NT2/D1 (cell line): ENCODE measurements at regions not wholly inside any gene's neighbourhood (a gene's known extent, or its start where the extent isn't known, plus 50 kb on each side); places are given as distances from the start of the nearest gene placed in this dataset.

ENCODE experiments used
- DNase-seq: peaks from one replicate; pipeline ENCODE4 v3.0.0-alpha.2; 2011; ENCODE audit warnings: low read depth, low spot score
- H3K27me3 ChIP-seq: 2 replicates; pipeline ENCODE4 v1.6.0; 2011; ENCODE audit warnings: mild to moderate bottlenecking; ENCODE audit not compliant: insufficient read length, insufficient read depth
- H3K36me3 ChIP-seq: 2 replicates; pipeline ENCODE4 v1.6.1; 2011; ENCODE audit warnings: mild to moderate bottlenecking, low read length, mixed read lengths; ENCODE audit not compliant: insufficient read depth, insufficient read length
- H3K4me1 ChIP-seq: 2 replicates; pipeline ENCODE4 v1.5.1; 2011; ENCODE audit not compliant: insufficient read depth, insufficient read length
- H3K4me3 ChIP-seq: 2 replicates; pipeline ENCODE4 v1.5.1; 2011; ENCODE audit warnings: low read depth; ENCODE audit not compliant: insufficient read length
- H3K9ac ChIP-seq: 2 replicates; pipeline ENCODE4 v1.6.0; 2011; ENCODE audit warnings: low read depth; ENCODE audit not compliant: insufficient read length
- H3K9me3 ChIP-seq: 2 replicates; pipeline ENCODE4 v1.5.1; 2011; ENCODE audit warnings: mild to moderate bottlenecking, low read length; ENCODE audit not compliant: insufficient read depth
- SUZ12 ChIP-seq: IDR thresholded peaks from 2 replicates; pipeline ENCODE4 v1.6.1; 2011; ENCODE audit not compliant: insufficient read length, insufficient read depth; ENCODE audit errors: extremely low read depth
- YY1 ChIP-seq: IDR thresholded peaks from 2 replicates; pipeline ENCODE4 v1.6.1; 2011; ENCODE audit not compliant: insufficient read length, insufficient read depth
- ZNF274 ChIP-seq: IDR thresholded peaks from 2 replicates; pipeline ENCODE4 v1.6.1; 2011; ENCODE audit warnings: mild to moderate bottlenecking, low read depth, low read length

DNA sequence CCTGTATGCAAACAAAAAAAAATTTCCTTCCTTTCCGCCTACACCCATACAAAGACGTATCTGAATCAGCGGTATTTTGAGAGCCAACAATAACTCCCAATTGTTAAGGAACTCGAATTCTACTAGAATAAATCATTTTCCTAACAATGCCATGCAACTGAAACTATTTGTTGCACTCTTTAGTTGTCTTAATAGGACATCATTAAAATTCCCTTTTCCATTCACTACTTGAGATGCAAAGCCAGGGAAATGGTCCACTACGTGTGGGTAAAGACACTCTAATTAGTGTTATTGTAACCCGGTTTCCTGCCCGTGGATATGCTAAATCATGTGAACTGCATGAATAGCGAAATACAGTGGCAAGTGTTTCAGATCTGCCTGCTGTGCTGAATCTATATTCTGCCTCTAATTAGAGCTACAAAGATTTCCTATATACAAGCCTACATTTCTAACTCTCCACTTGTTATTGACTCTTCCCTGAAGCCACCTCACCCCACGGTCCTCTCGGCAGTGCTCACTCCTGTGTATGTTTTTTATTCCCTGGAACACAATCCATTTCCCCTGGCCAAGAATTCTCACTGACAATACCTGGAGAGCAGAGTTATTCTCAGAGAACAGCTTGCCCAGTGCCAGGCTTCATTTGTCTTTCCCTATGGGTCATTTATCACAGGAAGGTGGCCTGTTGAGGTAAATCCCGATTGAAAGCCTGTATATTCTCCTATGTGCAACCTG is 168.3 kb downstream of the PAWR start:
- Histone ChIP-seq H3K4me1 (no peaks in the 10 kb centered on the region), H3K27me3 (no peaks in the 10 kb centered on the region), H3K36me3 (no peaks in the 10 kb centered on the region), H3K9me3 (no peaks in the 10 kb centered on the region), H3K4me3 (no peak overlapping the region), H3K9ac (no peak overlapping the region)
- no peak for DNase-seq
- no peak for TF ChIP-seq SUZ12
- TF ChIP-seq YY1, result no peak
- no peak for TF ChIP-seq ZNF274

DNA sequence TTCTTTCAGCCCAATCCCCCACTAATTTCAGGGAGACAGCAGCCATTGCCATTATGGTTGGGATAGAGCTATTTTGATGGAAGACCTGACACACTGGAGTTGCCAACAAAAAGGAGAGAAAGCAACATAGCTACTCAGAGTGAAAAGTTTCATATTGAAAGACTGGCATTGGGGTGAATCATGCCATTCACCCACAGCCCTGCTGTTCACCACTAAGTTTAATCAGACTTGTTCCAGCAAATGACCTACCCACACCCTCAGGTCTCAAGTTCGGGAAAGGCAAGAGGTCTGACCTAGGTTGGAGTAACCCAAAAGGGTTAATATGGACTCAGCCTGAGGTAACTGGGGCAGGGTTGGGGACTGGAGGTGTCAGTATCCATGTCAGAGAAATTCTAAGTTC is 169.2 kb downstream of the PAWR start:
- DNase-seq, result no peak
- Histone ChIP-seq H3K4me3 (no peak overlapping the region), H3K9ac (no peak overlapping the region), H3K4me1 (no peaks in the 10 kb centered on the region), H3K27me3 (no peaks in the 10 kb centered on the region), H3K36me3 (no peaks in the 10 kb centered on the region), H3K9me3 (no peaks in the 10 kb centered on the region)
- TF ChIP-seq YY1 (no peak), SUZ12 (no peak), ZNF274 (no peak)

DNA sequence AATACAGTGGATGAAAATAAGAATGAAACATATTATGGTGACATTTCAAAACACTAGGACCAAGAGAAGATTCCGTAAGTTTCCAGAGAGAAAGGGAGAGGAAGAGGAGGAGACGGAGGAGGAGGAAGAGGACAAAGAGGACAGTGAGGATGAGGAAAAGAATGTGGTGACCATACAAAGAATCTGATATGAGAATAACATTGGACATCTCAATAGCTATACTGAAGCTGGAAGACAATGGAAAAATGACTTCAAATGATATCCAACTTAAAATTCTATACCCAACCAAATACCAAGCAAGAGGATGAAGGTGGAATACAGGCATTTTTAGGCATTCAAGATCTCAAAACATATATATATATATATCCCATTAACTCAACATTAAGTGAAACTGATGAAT is 173.4 kb downstream of the PAWR start:
- DNase-seq, result no peak
- H3K9me3 ChIP-seq, result no peaks in the 10 kb centered on the region
- no peaks in the 10 kb centered on the region for H3K36me3 ChIP-seq
- peaks cover 6% of the 10 kb centered on the region for H3K4me1 ChIP-seq
- no peaks in the 10 kb centered on the region for H3K27me3 ChIP-seq
- H3K4me3 ChIP-seq, result no peak overlapping the region
- no peak overlapping the region for H3K9ac ChIP-seq
- TF ChIP-seq ZNF274 (no peak), YY1 (no peak), SUZ12 (no peak)

DNA sequence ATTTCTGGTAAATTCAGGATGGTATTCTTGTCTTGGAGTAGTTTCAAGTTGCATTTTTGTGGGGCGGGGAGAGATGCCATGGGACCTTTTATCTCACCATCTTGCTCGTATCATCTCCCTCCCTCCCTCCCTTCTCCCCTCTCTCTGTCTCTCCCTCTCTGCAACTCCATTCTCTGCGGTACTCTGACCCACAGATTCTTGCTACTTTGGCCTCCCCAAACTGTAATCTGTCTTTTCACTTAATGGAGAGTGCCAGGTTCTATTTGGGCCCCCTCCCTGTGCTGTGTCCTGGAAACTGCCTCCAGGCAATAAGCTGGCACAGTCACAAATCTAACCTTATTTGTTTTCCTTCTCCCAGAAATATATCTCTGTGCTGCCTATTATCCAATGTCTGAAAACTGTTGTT is 175.2 kb downstream of the PAWR start:
- no peak for TF ChIP-seq SUZ12
- DNase-seq, result no peak
- H3K4me1 ChIP-seq, result peaks cover 6% of the 10 kb centered on the region
- no peaks in the 10 kb centered on the region for H3K27me3 ChIP-seq
- H3K9ac ChIP-seq, result no peak overlapping the region
- no peak overlapping the region for H3K4me3 ChIP-seq
- H3K36me3 ChIP-seq, result no peaks in the 10 kb centered on the region
- no peaks in the 10 kb centered on the region for H3K9me3 ChIP-seq

DNA sequence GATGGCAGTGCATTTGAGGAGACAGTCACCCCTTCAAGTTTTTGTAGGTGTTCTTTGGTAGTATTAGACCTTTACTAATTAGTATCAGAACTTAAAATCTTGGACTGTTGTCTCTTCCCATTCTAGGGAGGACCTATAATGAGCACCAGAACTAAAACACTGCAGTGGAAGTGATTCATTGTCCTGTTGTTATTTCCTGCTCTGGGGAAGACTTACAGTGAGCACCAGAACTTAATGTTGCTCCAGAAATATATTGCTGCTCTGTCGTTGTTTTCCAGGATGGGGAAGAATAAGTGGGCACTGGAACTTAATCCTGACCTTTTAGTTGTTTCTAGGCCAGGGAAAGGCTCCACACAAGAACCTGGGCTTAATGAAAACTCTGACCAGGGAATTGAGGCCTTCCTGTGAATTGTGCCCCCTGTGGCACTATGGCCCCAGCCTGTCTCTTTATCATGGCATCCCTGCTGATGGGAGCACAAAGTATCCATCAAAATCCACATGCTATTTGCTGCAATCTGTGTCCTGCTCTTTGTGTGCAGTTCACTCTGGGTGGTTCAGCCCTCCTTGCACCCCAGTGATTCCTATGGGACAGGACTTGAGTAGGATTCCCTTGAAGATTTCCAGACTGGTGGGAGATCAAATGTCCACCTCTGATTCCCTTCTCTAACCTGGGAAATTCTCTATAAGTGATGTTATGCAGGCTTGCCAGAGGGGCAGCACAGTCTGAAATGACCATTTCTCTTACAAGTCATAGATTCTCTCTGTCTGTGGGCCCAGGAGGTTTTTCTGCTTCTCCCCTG is 175.8 kb downstream of the PAWR start:
- TF ChIP-seq ZNF274 (no peak), SUZ12 (no peak), YY1 (no peak)
- Histone ChIP-seq H3K36me3 (no peaks in the 10 kb centered on the region), H3K9ac (no peak overlapping the region), H3K27me3 (no peaks in the 10 kb centered on the region), H3K4me1 (peaks cover 6% of the 10 kb centered on the region), H3K9me3 (no peaks in the 10 kb centered on the region), H3K4me3 (no peak overlapping the region)
- DNase-seq, result no peak

DNA sequence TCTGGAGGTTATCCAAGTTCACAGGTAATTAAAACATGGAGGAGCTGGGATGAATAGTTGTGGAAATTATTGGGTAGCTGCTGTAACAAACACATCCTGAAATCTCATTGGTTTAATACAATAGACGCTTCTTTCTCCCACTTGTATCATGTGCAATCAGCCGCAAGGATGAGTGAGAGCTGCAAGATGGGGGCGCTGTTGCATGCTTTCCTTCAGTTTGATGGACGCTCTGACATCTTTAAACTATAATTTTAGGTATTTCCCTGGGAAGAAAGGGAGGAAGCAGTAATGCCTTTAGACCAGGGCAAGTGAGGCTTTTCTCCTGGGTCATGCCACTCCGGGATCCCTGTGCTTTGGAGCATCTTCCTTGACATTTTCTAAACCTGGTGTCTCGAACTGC is 178.7 kb downstream of the PAWR start:
- H3K9me3 ChIP-seq, result no peaks in the 10 kb centered on the region
- no peak for TF ChIP-seq YY1
- TF ChIP-seq ZNF274, result no peak
- no peak for TF ChIP-seq SUZ12
- no peak overlapping the region for H3K4me3 ChIP-seq
- no peaks in the 10 kb centered on the region for H3K27me3 ChIP-seq
- DNase-seq, result peak; percentile 23
- peaks cover 6% of the 10 kb centered on the region for H3K4me1 ChIP-seq
- no peaks in the 10 kb centered on the region for H3K36me3 ChIP-seq
- no peak overlapping the region for H3K9ac ChIP-seq

DNA sequence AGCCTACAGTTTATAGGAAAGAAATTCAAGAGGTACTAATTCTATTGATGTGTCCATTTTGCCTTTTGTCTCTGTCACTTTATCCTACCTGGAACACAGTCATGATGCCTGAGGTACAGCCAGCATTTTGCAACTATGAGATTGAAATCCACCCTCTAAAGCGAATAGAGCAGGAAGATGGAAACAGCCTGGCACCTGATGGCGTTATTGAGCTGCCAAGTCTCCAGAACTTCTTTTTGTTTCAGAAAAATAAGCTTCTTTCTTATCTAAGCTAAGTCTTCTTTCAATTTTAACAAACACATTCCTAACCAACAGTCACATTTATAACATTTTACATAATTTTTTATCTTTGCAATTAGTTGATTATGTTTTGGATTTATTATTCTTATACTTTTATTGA is 182.1 kb downstream of the PAWR start:
- H3K36me3 ChIP-seq, result no peaks in the 10 kb centered on the region
- H3K4me3 ChIP-seq, result no peak overlapping the region
- no peak overlapping the region for H3K9ac ChIP-seq
- H3K9me3 ChIP-seq, result no peaks in the 10 kb centered on the region
- DNase-seq, result no peak
- H3K4me1 ChIP-seq, result no peaks in the 10 kb centered on the region
- H3K27me3 ChIP-seq, result no peaks in the 10 kb centered on the region
- TF ChIP-seq ZNF274, result no peak
